ENCODE measurements at regions not wholly inside any gene's neighbourhood (a gene's known extent, or its start where the extent isn't known, plus 50 kb on each side); places are given as distances from the start of the nearest gene placed in this dataset.

DNA sequence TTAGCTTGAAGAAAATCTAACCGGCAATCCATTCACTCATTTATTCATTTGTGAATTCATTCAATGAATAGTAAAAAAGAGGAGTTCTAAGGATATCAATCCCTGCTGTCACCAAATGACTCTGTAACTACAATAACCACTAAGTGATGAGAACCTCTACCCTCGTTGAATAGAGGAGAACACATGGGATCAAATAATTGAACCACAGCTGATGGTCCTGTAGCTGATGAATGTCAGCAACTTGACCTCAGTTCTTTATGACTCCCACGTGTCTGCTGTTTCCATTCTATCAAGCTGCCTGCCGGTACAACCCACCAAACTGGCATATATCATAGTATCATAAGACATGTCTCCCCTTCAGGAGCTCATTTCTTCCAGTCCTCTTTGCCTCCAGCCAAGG is 150.3 kb downstream of the PTGER3 start:
- Histone ChIP-seq H3K27ac (ENCODE audit: control insufficient read depth, insufficient read depth, low read length) (no peak overlapping the region), H3K9me1 (ENCODE audit: control insufficient read depth, extremely low read depth, insufficient read depth, low read length) (no peaks in the 10 kb centered on the region), H3K36me3 (ENCODE audit: control insufficient read depth in 2 of 2, extremely low read depth in 1 of 2, insufficient read depth in 2 of 2, low read length in 2 of 2) (no peaks in the 10 kb centered on the region), H3K27me3 (ENCODE audit: control insufficient read depth, extremely low read depth, insufficient read depth, low read length) (no peaks in the 10 kb centered on the region), H3K4me1 (ENCODE audit: control insufficient read depth, extremely low read depth, insufficient read depth, low read length) (no peaks in the 10 kb centered on the region), H3K9ac (ENCODE audit: control insufficient read depth, extremely low read depth, insufficient read depth, low read length) (no peak overlapping the region), H3K4me2 (ENCODE audit: control insufficient read depth, extremely low read depth, insufficient read depth, low read depth, low read length) (no peak overlapping the region), H3K4me3 (ENCODE audit: control insufficient read depth in 2 of 3, extremely low read depth in 1 of 3, insufficient read depth in 2 of 3, low read depth in 1 of 3, low read length in 3 of 3) (no peak overlapping the region), H2AFZ (ENCODE audit: control insufficient read depth, low read length) (no peak overlapping the region), H3K9me3 (ENCODE audit: control insufficient read depth, low read depth, low read length) (no peaks in the 10 kb centered on the region), H3K79me2 (ENCODE audit: control insufficient read depth, insufficient read depth, low read length) (no peaks in the 10 kb centered on the region), H4K20me1 (ENCODE audit: control insufficient read depth, extremely low read depth, insufficient read depth, low read length) (no peaks in the 10 kb centered on the region)
- dilution Hi-C loops (cut with MboI; ENCODE audit: extremely low pct_ligation_motif_present, low sequenced_read_pairs), result no loop called here
- TF ChIP-seq EZH2 (IDR thresholded peaks at IDR 0.05; ENCODE audit: low read length), result no peak
- TF ChIP-seq CTCF (optimal IDR thresholded peaks at IDR 0.05 in 1 of 3, IDR thresholded peaks at IDR 0.05 in 1 of 3, conservative IDR thresholded peaks at IDR 0.05 in 1 of 3; ENCODE audit: extremely low read depth in 1 of 3, insufficient read depth in 2 of 3, low read length in 3 of 3), result no peak
- DNase-seq (ENCODE audit: low read depth, low spot score) (no peak), FAIRE-seq (no peak)

GRCh38 chr1:70899735-70900134 is 147.9 kb downstream of the PTGER3 start:
- FAIRE-seq (no peak), DNase-seq (ENCODE audit: low read depth, low spot score) (no peak)
- TF ChIP-seq EZH2 (IDR thresholded peaks at IDR 0.05; ENCODE audit: low read length) (no peak), CTCF (optimal IDR thresholded peaks at IDR 0.05 in 1 of 3, IDR thresholded peaks at IDR 0.05 in 1 of 3, conservative IDR thresholded peaks at IDR 0.05 in 1 of 3; ENCODE audit: extremely low read depth in 1 of 3, insufficient read depth in 2 of 3, low read length in 3 of 3) (no peak)
- no peak overlapping the region for H3K4me2 ChIP-seq (ENCODE audit: control insufficient read depth, extremely low read depth, insufficient read depth, low read depth, low read length)
- H2AFZ ChIP-seq (ENCODE audit: control insufficient read depth, low read length), result no peak overlapping the region
- H3K36me3 ChIP-seq (ENCODE audit: control insufficient read depth in 2 of 2, extremely low read depth in 1 of 2, insufficient read depth in 2 of 2, low read length in 2 of 2), result no peaks in the 10 kb centered on the region
- no peak overlapping the region for H3K9ac ChIP-seq (ENCODE audit: control insufficient read depth, extremely low read depth, insufficient read depth, low read length)
- no peaks in the 10 kb centered on the region for H4K20me1 ChIP-seq (ENCODE audit: control insufficient read depth, extremely low read depth, insufficient read depth, low read length)
- H3K4me1 ChIP-seq (ENCODE audit: control insufficient read depth, extremely low read depth, insufficient read depth, low read length), result no peaks in the 10 kb centered on the region
- no peaks in the 10 kb centered on the region for H3K79me2 ChIP-seq (ENCODE audit: control insufficient read depth, insufficient read depth, low read length)
- no peaks in the 10 kb centered on the region for H3K9me3 ChIP-seq (ENCODE audit: control insufficient read depth, low read depth, low read length)
- no peak overlapping the region for H3K4me3 ChIP-seq (ENCODE audit: control insufficient read depth in 2 of 3, extremely low read depth in 1 of 3, insufficient read depth in 2 of 3, low read depth in 1 of 3, low read length in 3 of 3)
- no peak overlapping the region for H3K27ac ChIP-seq (ENCODE audit: control insufficient read depth, insufficient read depth, low read length)
- H3K27me3 ChIP-seq (ENCODE audit: control insufficient read depth, extremely low read depth, insufficient read depth, low read length), result no peaks in the 10 kb centered on the region
- dilution Hi-C loops (cut with MboI; ENCODE audit: extremely low pct_ligation_motif_present, low sequenced_read_pairs), result no loop called here
- H3K9me1 ChIP-seq (ENCODE audit: control insufficient read depth, extremely low read depth, insufficient read depth, low read length), result no peaks in the 10 kb centered on the region
